K562 (cell line): ENCODE measurements at regions not wholly inside any gene's neighbourhood (a gene's known extent, or its start where the extent isn't known, plus 50 kb on each side); places are given as distances from the start of the nearest gene placed in this dataset.

Source experiments
- ATAC-seq: fragments of 200-7000 bp; cut with Tn5 transposase; 3 replicates; pipeline ENCODE4 v1.9.1; 2020; ENCODE audit warnings: moderate library complexity
- BruUV-seq: library from RNA; stranded (reverse); fragments of 400-500 nt; replicated peaks from 2 replicates; lab custom pipeline; 2021; lab: Mats Ljungman, UMichigan
- CTCF ChIA-PET: fragments of 300-600 bp; formaldehyde crosslinking; extraction: SDS; loops from one replicate; lab custom pipeline; 2021; ENCODE audit warnings: low intra/inter-chr PET ratio; lab: Yijun Ruan, JAX
- POLR2A ChIA-PET: fragments of 300-600, 350-650 bp; sonication (Branson Sonifier 250); formaldehyde crosslinking; extraction: SDS; loops from one replicate; lab custom pipeline; 2021; ENCODE audit warnings: antibody characterized with exemption, inconsistent platforms; lab: Yijun Ruan, JAX
- DNase-seq, 4 experiments: peaks; one replicate each; pipeline versions ENCODE4 v3.0.0 to v3.0.0-alpha.2; 2011 to 2018; ENCODE audit warnings: low spot score in 3 of 4, mixed read lengths in 3 of 4; ENCODE audit errors: extremely low read depth in 1 of 4
- FAIRE-seq: peaks from 2 replicates; lab custom pipeline; 2011; peaks lifted over from hg19 to GRCh38; lab: Jason Lieb, UNC
- H2AFZ ChIP-seq: 2 replicates; pipeline ENCODE4 v1.6.0; 2011; ENCODE audit warnings: low read depth, low read length, control low read depth, inconsistent platforms
- H3K27ac ChIP-seq: fragments of 200-600 bp; 3 replicates; pipeline ENCODE4 v1.8.0; 2011; ENCODE audit warnings: low read depth, mild to moderate bottlenecking, control low read depth, inconsistent platforms, low read length, moderate library complexity, mixed read lengths; ENCODE audit errors: extremely low read depth
- H3K27me3 ChIP-seq, 2 experiments: fragments of 300-600 bp in 1 of 2; 2 replicates in 1 of 2; 3 replicates in 1 of 2; pipeline versions ENCODE4 v1.6.0 to v1.8.0; 2011; ENCODE audit warnings: inconsistent platforms in 2 of 2, low read length in 2 of 2, mild to moderate bottlenecking in 1 of 2, mixed read lengths in 1 of 2, moderate library complexity in 1 of 2; ENCODE audit not compliant: control insufficient read depth in 2 of 2, insufficient read depth in 2 of 2
- H3K36me3 ChIP-seq: fragments of 300-600 bp; 3 replicates; pipeline ENCODE4 v1.8.0; 2011; ENCODE audit warnings: mild to moderate bottlenecking, low read length, inconsistent platforms; ENCODE audit not compliant: control insufficient read depth, insufficient read depth
- H3K4me1 ChIP-seq, 2 experiments: fragments of 200-600 bp in 1 of 2; replicated peaks in 1 of 2; 2 replicates in 1 of 2; 3 replicates in 1 of 2; pipeline versions ENCODE4 v1.5.1 to v1.8.0; 2011; ENCODE audit warnings: inconsistent platforms in 2 of 2, low read length in 2 of 2, mild to moderate bottlenecking in 1 of 2, mixed read lengths in 1 of 2, moderate library complexity in 1 of 2; ENCODE audit not compliant: control insufficient read depth in 2 of 2, insufficient read depth in 2 of 2
- H3K4me2 ChIP-seq: 2 replicates; pipeline ENCODE4 v1.6.1; 2011; ENCODE audit warnings: low read length, control low read depth, inconsistent platforms, mixed read lengths; ENCODE audit not compliant: insufficient read depth
- H3K4me3 ChIP-seq: fragments of 200-600 bp; sonication (generic), shearing (Covaris generic); 2 replicates; pipeline ENCODE4 v1.5.1; 2016; ENCODE audit warnings: control low read depth, inconsistent platforms
- H3K79me2 ChIP-seq: fragments of 200-600 bp; 3 replicates; pipeline ENCODE4 v1.8.0; 2011; ENCODE audit warnings: low read length, inconsistent platforms; ENCODE audit not compliant: control insufficient read depth, insufficient read depth
- H3K9ac ChIP-seq, 2 experiments: 2 replicates each; pipeline versions ENCODE4 v1.6.0 to v1.6.1; 2011; ENCODE audit warnings: low read depth in 2 of 2, low read length in 2 of 2, control low read depth in 1 of 2, inconsistent platforms in 1 of 2, mild to moderate bottlenecking in 1 of 2, mixed read lengths in 1 of 2; ENCODE audit not compliant: insufficient read depth in 1 of 2
- H3K9me1 ChIP-seq: one replicate; pipeline ENCODE4 v1.6.0; 2011; ENCODE audit warnings: inconsistent platforms, mild to moderate bottlenecking, low read length, moderate library complexity; ENCODE audit not compliant: control insufficient read depth, insufficient read depth
- H3K9me3 ChIP-seq: replicated peaks from 2 replicates; pipeline ENCODE4 v1.5.1; 2011; ENCODE audit warnings: low read depth, low read length, inconsistent platforms; ENCODE audit not compliant: control insufficient read depth, insufficient read depth
- H4K20me1 ChIP-seq: replicated peaks from 2 replicates; pipeline ENCODE4 v1.6.1; 2011; ENCODE audit warnings: low read length, inconsistent platforms, mixed read lengths; ENCODE audit not compliant: control insufficient read depth, insufficient read depth
- JUNB ChIP-seq: fragments of 450-650 bp; formaldehyde crosslinking; conservative IDR thresholded peaks from 2 replicates; pipeline ENCODE4 v1.4.0; 2020; ENCODE audit warnings: mild to moderate bottlenecking
- NBN ChIP-seq: fragments of 450-650 bp; IDR thresholded peaks from 2 replicates; pipeline ENCODE4 v1.6.1; 2016; ENCODE audit warnings: low read depth, mild to moderate bottlenecking
- NCOA4 ChIP-seq: fragments of 450-650 bp; IDR thresholded peaks from 2 replicates; pipeline ENCODE4 v1.6.1; 2018; ENCODE audit warnings: mild to moderate bottlenecking; ENCODE audit not compliant: partially characterized antibody
- PCBP1 ChIP-seq: fragments of 200-400 bp; formaldehyde crosslinking; IDR thresholded peaks from 2 replicates; pipeline ENCODE4 v1.6.1; 2018; ENCODE audit warnings: mild to moderate bottlenecking, low read depth, low read length; ENCODE audit not compliant: poor library complexity, severe bottlenecking
- PHF8 ChIP-seq: fragments of 200-600 bp; sonication (generic); IDR thresholded peaks from 2 replicates; pipeline ENCODE4 v1.6.1; 2012; ENCODE audit warnings: mixed run types, mild to moderate bottlenecking, inconsistent platforms, low read length, moderate library complexity, borderline replicate concordance
- RBM25 ChIP-seq: fragments of 200-400 bp; formaldehyde crosslinking; IDR thresholded peaks from 2 replicates; pipeline ENCODE4 v1.6.1; 2018; ENCODE audit warnings: low read length, low read depth, moderate library complexity; ENCODE audit not compliant: severe bottlenecking
- RREB1 ChIP-seq: fragments of 250-450 bp; sonication (Bioruptor Pico); IDR thresholded peaks from 2 replicates; pipeline ENCODE4 v1.4.0; 2020
- SRSF3 ChIP-seq: fragments of 200-400 bp; formaldehyde crosslinking; IDR thresholded peaks from 2 replicates; pipeline ENCODE4 v1.6.1; 2016; ENCODE audit warnings: mild to moderate bottlenecking, low read length, moderate library complexity; ENCODE audit not compliant: insufficient read depth
- ZBTB17 ChIP-seq: fragments of 450-650 bp; formaldehyde crosslinking; IDR thresholded peaks from 2 replicates; pipeline ENCODE4 v1.4.0; 2020; ENCODE audit warnings: mild to moderate bottlenecking
- ZBTB26 ChIP-seq: fragments of 450-650 bp; formaldehyde crosslinking; IDR thresholded peaks from 2 replicates; pipeline ENCODE4 v1.4.0; 2022; ENCODE audit warnings: missing genetic modification characterization
- ZFPM2 ChIP-seq: fragments of 250-450 bp; sonication (Bioruptor Pico); IDR thresholded peaks from 2 replicates; pipeline ENCODE4 v1.5.1; 2022; ENCODE audit warnings: mild to moderate bottlenecking
- ZNF41 ChIP-seq: fragments of 250-450 bp; sonication (Bioruptor Pico); conservative IDR thresholded peaks from 2 replicates; pipeline ENCODE4 v1.4.0; 2020; ENCODE audit warnings: mild to moderate bottlenecking
- ZNF449 ChIP-seq: fragments of 250-450 bp; sonication (Bioruptor Pico); IDR thresholded peaks from 2 replicates; pipeline ENCODE4 v1.8.0; 2022; ENCODE audit warnings: moderate library complexity, mild to moderate bottlenecking, inconsistent platforms
- ZNF75A ChIP-seq: fragments of 450-650 bp; formaldehyde crosslinking; IDR thresholded peaks from 2 replicates; pipeline ENCODE4 v1.4.0; 2020; ENCODE audit warnings: mild to moderate bottlenecking
- ZNF778 ChIP-seq: fragments of 450-650 bp; formaldehyde crosslinking; IDR thresholded peaks from 2 replicates; pipeline ENCODE4 v1.4.0; 2020; ENCODE audit warnings: mild to moderate bottlenecking, moderate library complexity
- WGBS: fragments of 100-300 bp; shearing (Covaris generic); methylation state at CpG from one replicate; pipeline ENCODE4 v1.1.6; 2016; ENCODE audit warnings: low coverage, mixed read lengths; ENCODE audit not compliant: insufficient coverage; ENCODE audit errors: missing lambda C conversion rate; 5-methylcytosine and 5-hydroxymethylcytosine counted together
- in situ Hi-C: fragments of 300-500 bp; cut with MboI; formaldehyde crosslinking; loops from 4 replicates; pipeline ENCODE4 v1.15.0; 2018; ENCODE audit warnings: inconsistent platforms, mixed read lengths
- intact Hi-C: fragments of 100-400 bp; cut with micrococcal nuclease; formaldehyde crosslinking; loops from 2 replicates; pipeline ENCODE4 v1.14.2; 2022

GRCh38 chr6:147904416-147904815 is 395.9 kb downstream of the SAMD5 start (continued):
- TF ChIP-seq SRSF3 (no peak), ZNF778 (CRISPR knock-in tag) (no peak), RREB1 (CRISPR knock-in tag) (no peak), ZBTB17 (CRISPR knock-in tag) (no peak), JUNB (CRISPR knock-in tag) (no peak)

GRCh38 chr6:147905711-147906110 is 397.2 kb downstream of the SAMD5 start:
- no peak for TF ChIP-seq NBN
- no peak for TF ChIP-seq ZNF41 (CRISPR knock-in tag)
- TF ChIP-seq PCBP1: no peak
- TF ChIP-seq ZNF449: no peak
- TF ChIP-seq NCOA4: no peak
- no peak for TF ChIP-seq ZNF75A (CRISPR knock-in tag)
- TF ChIP-seq ZFPM2 (CRISPR knock-in tag): no peak
- TF ChIP-seq RBM25: no peak
- TF ChIP-seq PHF8: no peak
- no peak for TF ChIP-seq ZBTB26 (CRISPR knock-in tag)
- no peaks in the 10 kb centered on the region for H3K9me1 ChIP-seq
- H3K36me3 ChIP-seq: no peaks in the 10 kb centered on the region
- no peaks in the 10 kb centered on the region for H3K9me3 ChIP-seq
- no peaks in the 10 kb centered on the region for H3K4me1 ChIP-seq
- no TSS peak for BruUV-seq
- FAIRE-seq: no peak
- 71% methylated on average over 3 of the region's 3 CpGs for WGBS
- no peaks in the 10 kb centered on the region for H4K20me1 ChIP-seq
- H3K9ac ChIP-seq: no peak overlapping the region
- POLR2A ChIA-PET: interaction anchor here (0.6 kb wide), 1 partner anchor 628 kb away, joined by 3 read pairs; no protein-coding TSS in a partner anchor
- H3K79me2 ChIP-seq: no peaks in the 10 kb centered on the region
- H3K27ac ChIP-seq: no peak overlapping the region
- no peak for DNase-seq
- intact Hi-C loops (no loop called here), in situ Hi-C loops (no loop called here)
- H3K27me3 ChIP-seq: no peaks in the 10 kb centered on the region
- CTCF ChIA-PET: no interaction called here
- no peak overlapping the region for H3K4me3 ChIP-seq
- ATAC-seq: no peak
- no peak overlapping the region for H2AFZ ChIP-seq
- no peak overlapping the region for H3K4me2 ChIP-seq
